HG02938 (cell line): ENCODE measurements at regions not wholly inside any gene's neighbourhood (a gene's known extent, or its start where the extent isn't known, plus 50 kb on each side); places are given as distances from the start of the nearest gene placed in this dataset.

Experiments used
- ATAC-seq: cut with Tn5 transposase; IDR thresholded peaks from one replicate; pipeline ENCODE4 v1.9.1; 2021; ENCODE audit warnings: mild to moderate bottlenecking, moderate library complexity; ENCODE audit not compliant: unreplicated experiment

- no peak for ATAC-seq
Observed at GRCh38 chr1:114314576-114314975, 160.9 kb upstream of the SYT6 start.

GRCh38 chr1:114314098-114314497, 160.4 kb upstream of the SYT6 start:
- no peak for ATAC-seq

- ATAC-seq = no peak
Observed at GRCh38 chr1:114310695-114311271, 157.1 kb upstream of the SYT6 start.

- no peak for ATAC-seq
Observed at GRCh38 chr1:114302821-114303220, 149.2 kb upstream of the SYT6 start.

- no peak for ATAC-seq
Observed at GRCh38 chr1:114299331-114299975, 145.8 kb upstream of the SYT6 start.

GRCh38 chr1:114298008-114298407, 144.3 kb upstream of the SYT6 start:
- ATAC-seq = no peak

- ATAC-seq = no peak
Observed at GRCh38 chr1:114296413-114296812, 142.7 kb upstream of the SYT6 start.

GRCh38 chr1:114295321-114295720, 141.7 kb upstream of the SYT6 start:
- ATAC-seq = no peak

GRCh38 chr1:114292835-114293234, 139.2 kb upstream of the SYT6 start:
- no peak for ATAC-seq

- no peak for ATAC-seq
Observed at GRCh38 chr1:114292194-114292593, 138.5 kb upstream of the SYT6 start.

GRCh38 chr1:114290776-114291175, 137.1 kb upstream of the SYT6 start:
- ATAC-seq = no peak

GRCh38 chr1:114290341-114290740, 136.7 kb upstream of the SYT6 start:
- ATAC-seq = no peak

GRCh38 chr1:114289824-114290223, 136.2 kb upstream of the SYT6 start:
- no peak for ATAC-seq

- no peak for ATAC-seq
Observed at GRCh38 chr1:114289306-114289705, 135.6 kb upstream of the SYT6 start.

GRCh38 chr1:114286960-114287359, 133.3 kb upstream of the SYT6 start:
- ATAC-seq = no peak

- no peak for ATAC-seq
Observed at GRCh38 chr1:114286179-114286578, 132.5 kb upstream of the SYT6 start.

GRCh38 chr1:114282751-114283403, 129.2 kb upstream of the SYT6 start:
- ATAC-seq = peak; percentile 95

GRCh38 chr1:114278911-114279310, 125.2 kb upstream of the SYT6 start:
- no peak for ATAC-seq

- no peak for ATAC-seq
Observed at GRCh38 chr1:114278430-114278829, 124.8 kb upstream of the SYT6 start.

- ATAC-seq = no peak
Observed at GRCh38 chr1:114274621-114275317, 121.1 kb upstream of the SYT6 start.

GRCh38 chr1:114272593-114272992, 118.9 kb upstream of the SYT6 start:
- no peak for ATAC-seq

GRCh38 chr1:114270718-114271117, 117.0 kb upstream of the SYT6 start:
- ATAC-seq = no peak
